ENCODE measurements at regions not wholly inside any gene's neighbourhood (a gene's known extent, or its start where the extent isn't known, plus 50 kb on each side); places are given as distances from the start of the nearest gene placed in this dataset.

- Histone ChIP-seq H3K4me3 (no peak overlapping the region), H3K27ac (no peak overlapping the region), H3K4me1 (no peaks in the 10 kb centered on the region), H3K9me3 (no peaks in the 10 kb centered on the region), H3K9ac (ENCODE audit: low read depth in 2 of 2, low read length in 2 of 2) (no peak overlapping the region), H3K36me3 (no peaks in the 10 kb centered on the region), H3K27me3 (no peaks in the 10 kb centered on the region)
- DNase-seq: no peak
- intact Hi-C loops (cut with DNase I): no loop called here
- no peak for TF ChIP-seq CTCF (IDR thresholded peaks at IDR 0.05)
Observed at GRCh38 chr7:35450456-35451214, 196.7 kb upstream of the TBX20 start.

- H3K4me1 ChIP-seq: no peaks in the 10 kb centered on the region
- intact Hi-C loops (cut with DNase I): no loop called here
- H3K36me3 ChIP-seq: no peaks in the 10 kb centered on the region
- TF ChIP-seq CTCF (IDR thresholded peaks at IDR 0.05): no peak
- no peak overlapping the region for H3K27ac ChIP-seq
- no peak for DNase-seq
- no peaks in the 10 kb centered on the region for H3K9me3 ChIP-seq
- no peak overlapping the region for H3K4me3 ChIP-seq
- H3K9ac ChIP-seq (ENCODE audit: low read depth in 2 of 2, low read length in 2 of 2): no peak overlapping the region
- H3K27me3 ChIP-seq: no peaks in the 10 kb centered on the region
Observed at GRCh38 chr7:35448486-35448885, 194.6 kb upstream of the TBX20 start.

- no peak for DNase-seq
- H3K27ac ChIP-seq: no peak overlapping the region
- TF ChIP-seq CTCF (IDR thresholded peaks at IDR 0.05): no peak
- H3K4me1 ChIP-seq: no peaks in the 10 kb centered on the region
- intact Hi-C loops (cut with DNase I): no loop called here
- H3K9ac ChIP-seq (ENCODE audit: low read depth in 2 of 2, low read length in 2 of 2): no peak overlapping the region
- no peaks in the 10 kb centered on the region for H3K27me3 ChIP-seq
- H3K36me3 ChIP-seq: no peaks in the 10 kb centered on the region
- H3K9me3 ChIP-seq: no peaks in the 10 kb centered on the region
- H3K4me3 ChIP-seq: no peak overlapping the region
Observed at GRCh38 chr7:35446091-35446490, 192.2 kb upstream of the TBX20 start.

GRCh38 chr7:35437619-35438275 is 183.8 kb upstream of the TBX20 start:
- Histone ChIP-seq H3K27ac (no peak overlapping the region), H3K4me1 (no peaks in the 10 kb centered on the region), H3K36me3 (no peaks in the 10 kb centered on the region), H3K4me3 (no peak overlapping the region), H3K27me3 (no peaks in the 10 kb centered on the region), H3K9me3 (no peaks in the 10 kb centered on the region), H3K9ac (ENCODE audit: low read depth in 2 of 2, low read length in 2 of 2) (no peak overlapping the region)
- no peak for TF ChIP-seq CTCF (IDR thresholded peaks at IDR 0.05)
- intact Hi-C loops (cut with DNase I): no loop called here
- DNase-seq: no peak

- no peaks in the 10 kb centered on the region for H3K27me3 ChIP-seq
- TF ChIP-seq CTCF (IDR thresholded peaks at IDR 0.05): no peak
- no peaks in the 10 kb centered on the region for H3K4me1 ChIP-seq
- H3K27ac ChIP-seq: no peak overlapping the region
- DNase-seq: no peak
- no peaks in the 10 kb centered on the region for H3K9me3 ChIP-seq
- no peak overlapping the region for H3K4me3 ChIP-seq
- no peak overlapping the region for H3K9ac ChIP-seq (ENCODE audit: low read depth in 2 of 2, low read length in 2 of 2)
- intact Hi-C loops (cut with DNase I): no loop called here
- no peaks in the 10 kb centered on the region for H3K36me3 ChIP-seq
Observed at GRCh38 chr7:35436452-35436851, 182.6 kb upstream of the TBX20 start.

Data from colonic mucosa (tissue), 4 donors.